ENCODE measurements at regions not wholly inside any gene's neighbourhood (a gene's known extent, or its start where the extent isn't known, plus 50 kb on each side); places are given as distances from the start of the nearest gene placed in this dataset.
A peak's percentile ranks its signal among the peaks of the same experiment; 100 is the strongest.

DNA sequence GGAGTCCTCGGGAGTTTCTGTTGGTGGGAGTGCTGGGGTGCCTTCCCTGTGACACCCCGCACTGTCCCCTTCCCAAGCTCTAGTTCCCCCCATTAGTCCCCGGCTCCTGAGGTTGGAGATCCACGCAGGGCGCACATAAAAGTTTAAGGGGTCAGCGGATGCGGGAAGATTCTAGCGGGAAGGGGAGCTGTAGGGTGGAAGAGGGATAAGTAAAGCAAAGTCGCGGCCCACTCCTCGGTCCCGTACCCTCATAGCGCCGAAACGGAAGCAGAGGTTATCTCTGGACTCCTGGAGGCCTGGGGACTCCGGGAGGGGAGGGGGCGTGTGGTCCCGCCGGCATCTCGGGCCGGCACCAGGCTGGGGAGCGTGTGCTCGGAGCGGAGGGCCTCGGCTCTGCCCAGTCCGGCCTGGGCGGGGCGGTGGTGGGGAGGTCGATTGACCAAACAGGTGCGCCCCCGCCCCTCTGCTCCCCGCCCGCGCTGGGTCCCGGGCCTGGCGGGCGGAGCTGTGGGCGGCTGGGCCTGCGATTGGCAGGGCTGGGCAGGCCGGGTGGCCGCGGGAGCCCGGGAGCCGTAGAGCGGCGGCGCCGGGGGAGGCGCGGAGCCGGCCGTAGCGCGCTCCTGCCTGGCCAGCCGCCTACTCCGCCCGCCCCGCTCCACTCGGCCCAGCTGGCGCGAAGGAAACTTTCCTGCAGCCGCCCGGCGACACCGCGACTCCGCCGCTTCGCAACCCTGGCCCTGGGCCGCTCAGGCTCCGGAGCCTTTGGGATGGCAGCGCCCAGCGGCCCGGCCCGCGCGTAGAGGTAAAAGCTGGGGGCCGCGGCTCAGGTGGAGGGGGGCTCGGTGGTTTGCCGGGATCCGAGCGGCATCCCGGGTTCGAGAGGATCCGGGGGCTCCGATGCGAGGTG, 52.2 kb upstream of the DAB2IP start (continued):
- TF ChIP-seq ZNF597 (CRISPR knock-in tag; IDR thresholded peaks at IDR 0.05) (no peak), ZNF552 (CRISPR knock-in tag; IDR thresholded peaks at IDR 0.05; ENCODE audit: borderline replicate concordance) (no peak), ZNF589 (CRISPR knock-in tag; conservative IDR thresholded peaks at IDR 0.05) (no peak), ZNF160 (CRISPR knock-in tag; IDR thresholded peaks at IDR 0.05) (no peak), ZFP36L2 (CRISPR knock-in tag; IDR thresholded peaks at IDR 0.05) (no peak), IKZF5 (CRISPR knock-in tag; IDR thresholded peaks at IDR 0.05) (0 out of 2 replicates have a peak, but pooled peaks have one; percentile 11), SP2 (CRISPR knock-in tag; IDR thresholded peaks at IDR 0.05) (no peak), AKAP8 (CRISPR knock-in tag; IDR thresholded peaks at IDR 0.05) (no peak), KDM3A (CRISPR knock-in tag; IDR thresholded peaks at IDR 0.05; ENCODE audit: low read depth) (no peak), THYN1 (CRISPR knock-in tag; IDR thresholded peaks at IDR 0.05; ENCODE audit: borderline replicate concordance, low read depth) (no peak), ATF7 (IDR thresholded peaks at IDR 0.05) (no peak), ATF7 (CRISPR knock-in tag; IDR thresholded peaks at IDR 0.05) (no peak), NR3C1 (CRISPR knock-in tag; IDR thresholded peaks at IDR 0.05) (no peak), FLYWCH1 (CRISPR knock-in tag; IDR thresholded peaks at IDR 0.05) (no peak), ZNF33A (CRISPR knock-in tag; IDR thresholded peaks at IDR 0.05; ENCODE audit: borderline replicate concordance) (no peak), ZNF317 (CRISPR knock-in tag; IDR thresholded peaks at IDR 0.05) (no peak), PAWR (CRISPR knock-in tag; IDR thresholded peaks at IDR 0.05; ENCODE audit: borderline replicate concordance) (no peak), ZNF343 (CRISPR knock-in tag; IDR thresholded peaks at IDR 0.05) (no peak), ETV5 (CRISPR knock-in tag; IDR thresholded peaks at IDR 0.05; ENCODE audit: borderline replicate concordance) (no peak)
- TF ChIP-seq, protein P1, sequence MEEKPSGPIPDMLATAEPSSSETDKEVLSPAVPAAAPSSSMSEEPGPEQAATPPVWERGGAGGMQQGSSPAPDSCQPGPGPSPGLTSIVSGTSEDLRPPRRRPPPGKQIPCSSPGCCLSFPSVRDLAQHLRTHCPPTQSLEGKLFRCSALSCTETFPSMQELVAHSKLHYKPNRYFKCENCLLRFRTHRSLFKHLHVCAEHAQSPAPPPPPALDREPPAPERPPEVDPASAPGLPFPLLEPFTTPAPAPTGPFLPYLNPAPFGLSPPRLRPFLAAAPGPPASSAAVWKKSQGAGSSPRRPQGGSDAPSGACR (CRISPR knock-in tag; IDR thresholded peaks at IDR 0.05) = no peak
- TF ChIP-seq, protein P2, sequence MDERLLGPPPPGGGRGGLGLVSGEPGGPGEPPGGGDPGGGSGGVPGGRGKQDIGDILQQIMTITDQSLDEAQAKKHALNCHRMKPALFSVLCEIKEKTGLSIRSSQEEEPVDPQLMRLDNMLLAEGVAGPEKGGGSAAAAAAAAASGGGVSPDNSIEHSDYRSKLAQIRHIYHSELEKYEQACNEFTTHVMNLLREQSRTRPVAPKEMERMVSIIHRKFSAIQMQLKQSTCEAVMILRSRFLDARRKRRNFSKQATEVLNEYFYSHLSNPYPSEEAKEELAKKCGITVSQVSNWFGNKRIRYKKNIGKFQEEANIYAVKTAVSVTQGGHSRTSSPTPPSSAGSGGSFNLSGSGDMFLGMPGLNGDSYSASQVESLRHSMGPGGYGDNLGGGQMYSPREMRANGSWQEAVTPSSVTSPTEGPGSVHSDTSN (CRISPR knock-in tag; IDR thresholded peaks at IDR 0.05) = no peak
